Activated B cell treated with CpG ODN at 0.5 μM for 24 hours (primary cell): ENCODE measurements at regions not wholly inside any gene's neighbourhood (a gene's known extent, or its start where the extent isn't known, plus 50 kb on each side); places are given as distances from the start of the nearest gene placed in this dataset.

Source experiments
- ATAC-seq: fragments of 200-7000 bp; cut with Tn5 transposase; one replicate; pipeline ENCODE4 v1.10.0; 2021; ENCODE audit warnings: low read depth, mild to moderate bottlenecking, moderate library complexity
- CTCF ChIA-PET: fragments of 350-600 bp; sonication (Branson Sonifier 250); formaldehyde crosslinking; loops from one replicate; lab custom pipeline; 2021; ENCODE audit warnings: antibody characterized with exemption; lab: Charles Lee
- POLR2A ChIA-PET: fragments of 350-600 bp; sonication (Branson Sonifier 250); formaldehyde crosslinking; loops from one replicate; lab custom pipeline; 2021; ENCODE audit warnings: antibody characterized with exemption; lab: Charles Lee
- DNase-seq: peaks from one replicate; pipeline ENCODE4 v3.0.0; 2022
- H3K27ac Mint-ChIP-seq: one replicate; pipeline ENCODE4 v1.8.0; 2020; ENCODE audit warnings: mixed read lengths
- H3K27me3 Mint-ChIP-seq: one replicate; pipeline ENCODE4 v1.8.0; 2021; ENCODE audit warnings: mixed read lengths
- H3K36me3 Mint-ChIP-seq: one replicate; pipeline ENCODE4 v1.8.0; 2021; ENCODE audit warnings: low read depth, mixed read lengths
- H3K4me1 Mint-ChIP-seq: one replicate; pipeline ENCODE4 v1.8.0; 2021; ENCODE audit warnings: mixed read lengths
- H3K4me3 Mint-ChIP-seq: one replicate; pipeline ENCODE4 v1.8.0; 2020; ENCODE audit warnings: mild to moderate bottlenecking, mixed read lengths
- H3K9me3 Mint-ChIP-seq: one replicate; pipeline ENCODE4 v1.8.0; 2020; ENCODE audit warnings: mixed read lengths
- CTCF ChIP-seq: fragments of 200-600 bp; IDR thresholded peaks from one replicate; pipeline ENCODE4 v1.8.0; 2022; ENCODE audit warnings: antibody characterized with exemption, mild to moderate bottlenecking
- intact Hi-C: fragments of 100-400 bp; cut with micrococcal nuclease; formaldehyde crosslinking; loops from one replicate; pipeline ENCODE4 v1.15.1; 2024

DNA sequence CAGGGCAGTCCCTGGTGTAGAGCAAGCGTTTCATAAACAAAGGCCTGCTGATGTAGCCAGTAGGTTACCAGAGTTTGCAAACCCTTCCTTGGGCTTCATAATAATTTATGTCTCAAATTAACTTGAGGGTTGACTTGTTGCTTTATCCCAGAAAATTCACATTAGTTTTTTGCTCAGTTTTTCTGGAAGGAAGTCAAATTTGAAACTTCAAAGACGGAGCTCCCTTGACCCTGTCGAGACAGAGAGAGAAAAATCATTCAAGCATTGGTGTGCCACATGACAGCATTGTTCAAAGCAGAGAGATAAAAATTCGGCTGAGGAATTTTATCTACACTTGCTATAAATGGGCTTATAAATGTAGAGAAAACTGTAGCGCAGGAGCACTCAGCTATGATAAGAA, 627.7 kb downstream of the TNS3 start:
- ChIA-PET POLR2A (no interaction called here), CTCF (no interaction called here)
- Mint-ChIP-seq H3K27me3 (peaks cover 5% of the 10 kb centered on the region), H3K4me1 (no peaks in the 10 kb centered on the region), H3K36me3 (no peaks in the 10 kb centered on the region), H3K4me3 (no peak overlapping the region), H3K9me3 (no peaks in the 10 kb centered on the region), H3K27ac (no peak overlapping the region)
- intact Hi-C loops: no loop called here
- no peak for TF ChIP-seq CTCF
- ATAC-seq (no peak), DNase-seq (no peak)

GRCh38 chr7:46953008-46953407, 628.9 kb downstream of the TNS3 start:
- H3K9me3 Mint-ChIP-seq: no peaks in the 10 kb centered on the region
- ChIA-PET CTCF (no interaction called here), POLR2A (no interaction called here)
- H3K4me1 Mint-ChIP-seq: no peaks in the 10 kb centered on the region
- no peak for TF ChIP-seq CTCF
- H3K4me3 Mint-ChIP-seq: no peak overlapping the region
- no peaks in the 10 kb centered on the region for H3K36me3 Mint-ChIP-seq
- peaks cover 2% of the 10 kb centered on the region for H3K27me3 Mint-ChIP-seq
- intact Hi-C loops: no loop called here
- H3K27ac Mint-ChIP-seq: no peak overlapping the region
- no peak for ATAC-seq
- no peak for DNase-seq

- Mint-ChIP-seq H3K27me3 (no peaks in the 10 kb centered on the region), H3K27ac (no peak overlapping the region), H3K9me3 (no peaks in the 10 kb centered on the region), H3K36me3 (no peaks in the 10 kb centered on the region), H3K4me1 (no peaks in the 10 kb centered on the region), H3K4me3 (no peak overlapping the region)
- TF ChIP-seq CTCF: no peak
- ATAC-seq: no peak
- intact Hi-C loops: no loop called here
- ChIA-PET POLR2A (no interaction called here), CTCF (no interaction called here)
- no peak for DNase-seq
Measured at GRCh38 chr7:46949270-46949931, 632.5 kb downstream of the TNS3 start.

DNA sequence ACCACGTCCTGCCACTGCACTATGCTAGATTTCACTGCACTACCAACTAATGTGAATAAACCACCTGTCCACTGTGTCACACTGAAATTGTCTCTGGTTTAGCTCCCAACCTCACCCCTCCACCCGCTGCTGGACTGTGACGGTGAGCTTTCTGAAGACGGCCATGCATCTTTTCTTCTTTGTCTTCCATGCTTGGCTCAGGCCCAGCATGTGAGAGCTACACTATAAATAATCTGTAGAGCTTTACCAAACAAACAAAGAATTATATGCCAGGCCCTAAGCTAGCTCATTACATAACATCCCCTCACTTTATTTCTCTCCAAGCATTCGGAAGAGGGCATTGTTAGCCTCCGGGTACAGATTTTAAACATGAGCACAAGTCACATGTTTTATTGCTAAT, 633.2 kb downstream of the TNS3 start:
- no peak overlapping the region for H3K4me3 Mint-ChIP-seq
- DNase-seq (no peak), ATAC-seq (no peak)
- H3K9me3 Mint-ChIP-seq: no peaks in the 10 kb centered on the region
- TF ChIP-seq CTCF: no peak
- intact Hi-C loops: no loop called here
- ChIA-PET CTCF (no interaction called here), POLR2A (no interaction called here)
- no peaks in the 10 kb centered on the region for H3K36me3 Mint-ChIP-seq
- no peaks in the 10 kb centered on the region for H3K27me3 Mint-ChIP-seq
- H3K27ac Mint-ChIP-seq: no peak overlapping the region
- no peaks in the 10 kb centered on the region for H3K4me1 Mint-ChIP-seq

DNA sequence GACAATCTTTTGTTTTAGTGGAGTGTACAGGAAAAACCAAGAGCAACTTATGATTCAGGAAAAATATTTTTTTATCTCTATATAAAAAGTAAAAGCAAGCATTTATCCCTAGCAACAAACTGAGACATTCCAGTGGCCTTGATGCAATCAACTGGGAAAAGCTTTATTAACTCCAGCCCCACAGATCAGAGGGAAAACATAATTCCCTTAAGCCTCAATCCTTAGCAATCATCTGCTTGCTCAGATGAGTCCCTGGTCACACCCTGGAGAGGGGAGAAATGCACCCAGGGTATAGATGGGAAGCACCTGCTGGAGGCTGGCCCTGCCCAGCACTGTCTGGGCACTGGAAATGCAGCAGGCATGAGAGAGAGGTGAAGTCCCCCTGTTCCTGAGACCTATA, 636.6 kb downstream of the TNS3 start:
- ChIA-PET POLR2A (no interaction called here), CTCF (no interaction called here)
- DNase-seq (no peak), ATAC-seq (no peak)
- no peak overlapping the region for H3K27ac Mint-ChIP-seq
- no peaks in the 10 kb centered on the region for H3K4me1 Mint-ChIP-seq
- H3K36me3 Mint-ChIP-seq: no peaks in the 10 kb centered on the region
- intact Hi-C loops: no loop called here
- H3K27me3 Mint-ChIP-seq: no peaks in the 10 kb centered on the region
- no peaks in the 10 kb centered on the region for H3K9me3 Mint-ChIP-seq
- TF ChIP-seq CTCF: no peak
- no peak overlapping the region for H3K4me3 Mint-ChIP-seq
